ENCODE measurements at regions not wholly inside any gene's neighbourhood (a gene's known extent, or its start where the extent isn't known, plus 50 kb on each side); places are given as distances from the start of the nearest gene placed in this dataset.

- TF ChIP-seq NFYB (IDR thresholded peaks at IDR 0.05; ENCODE audit: extremely low read depth, insufficient read length) = no peak
These were observed 247.5 kb downstream of the BCOR start (continued) for GRCh38 chrX:39850209-39850608.

- Histone ChIP-seq H3K27me3 (ENCODE audit: control insufficient read depth in 2 of 2, insufficient read depth in 2 of 2, low read length in 2 of 2) (no peaks in the 10 kb centered on the region), H3K79me2 (ENCODE audit: control insufficient read depth, insufficient read depth, low read length) (no peaks in the 10 kb centered on the region; the same call in 2 of the 3 replicates), H3K9ac (ENCODE audit: insufficient read depth in 1 of 2, low read depth in 2 of 2, low read length in 2 of 2) (peak overlapping the region in 1 of 2 experiments; percentile 47; a peak in 3 of 4 replicates), H3K27ac (ENCODE audit: extremely low read depth, low read depth, low read length) (peak overlapping the region; percentile 68), H3K4me1 (replicated peaks in 1 of 2; ENCODE audit: control insufficient read depth in 2 of 2, insufficient read depth in 2 of 2, low read length in 2 of 2) (peaks cover 24 to 64% of the 10 kb centered on the region in 2 experiments), H3K4me2 (ENCODE audit: insufficient read depth, low read length) (peak overlapping the region; percentile 71), H2AFZ (ENCODE audit: low read depth, low read length) (peak overlapping the region; percentile 48), H3K9me1 (ENCODE audit: control insufficient read depth, insufficient read depth, low read length) (no peaks in the 10 kb centered on the region), H3K9me3 (replicated peaks; ENCODE audit: control insufficient read depth, insufficient read depth, low read depth, low read length) (no peaks in the 10 kb centered on the region), H3K4me3 (no peak overlapping the region), H3K36me3 (ENCODE audit: control insufficient read depth, insufficient read depth, low read length) (no peaks in the 10 kb centered on the region), H4K20me1 (replicated peaks; ENCODE audit: control insufficient read depth, insufficient read depth, low read length) (no peaks in the 10 kb centered on the region)
- 7% methylated on average over 2 of the region's 3 CpGs for WGBS (ENCODE audit: insufficient coverage, low coverage, missing lambda C conversion rate)
- FAIRE-seq (peak; percentile 95), ATAC-seq (peak; percentile 89), DNase-seq (ENCODE audit: extremely low read depth in 1 of 4, low spot score in 3 of 4) (peak; percentile 75 to 90 (median 82))
- ChIA-PET POLR2A (interaction anchor here (0.6 kb wide), 1 partner anchor 160 kb away, joined by 3 read pairs; no protein-coding TSS in a partner anchor), CTCF (ENCODE audit: low intra/inter-chr PET ratio) (no interaction called here)
- no TSS peak for BruUV-seq (replicated peaks)
- in situ Hi-C loops (cut with MboI) (no loop called here), intact Hi-C loops (cut with micrococcal nuclease) (loop anchor here (10.0 kb wide), 1 partner anchor 116 kb away; no protein-coding TSS in a partner anchor)
- TF ChIP-seq TBL1XR1 (IDR thresholded peaks at IDR 0.05; ENCODE audit: low read length in 2 of 2) (peak; percentile 38 to 80; a peak in 2 of 4 replicates), ETV5 (CRISPR knock-in tag; IDR thresholded peaks at IDR 0.05; ENCODE audit: low read depth) (peak; percentile 98), GABPA (tag; conservative IDR thresholded peaks at IDR 0.05; ENCODE audit: low read depth) (peak; percentile 79), HMBOX1 (IDR thresholded peaks at IDR 0.05) (peak; percentile 55; the same call in 1 of the 2 replicates), KLF16 (IDR thresholded peaks at IDR 0.05) (peak; percentile 74; the same call in 1 of the 2 replicates), KDM1A (IDR thresholded peaks at IDR 0.05) (peak; percentile 54 to 67; a peak in 3 of 4 replicates), GABPB1 (CRISPR knock-in tag; IDR thresholded peaks at IDR 0.05) (0 out of 2 replicates have a peak, but pooled peaks have one; percentile 15), TRIM24 (IDR thresholded peaks at IDR 0.05) (peak; percentile 67 to 84), ARID3A (IDR thresholded peaks at IDR 0.05; ENCODE audit: borderline replicate concordance, low read depth, low read length) (peak; percentile 26; the same call in 1 of the 2 replicates), ZNF644 (tag; IDR thresholded peaks at IDR 0.05; ENCODE audit: low read depth) (no peak), ZEB2 (IDR thresholded peaks at IDR 0.05) (peak; percentile 25; the same call in 1 of the 2 replicates), GATAD2B (IDR thresholded peaks at IDR 0.05; ENCODE audit: borderline replicate concordance) (peak; percentile 34; the same call in 1 of the 2 replicates), HDAC3 (IDR thresholded peaks at IDR 0.05; ENCODE audit: borderline replicate concordance, partially characterized antibody) (peak; percentile 87), ZNF282 (CRISPR knock-in tag; IDR thresholded peaks at IDR 0.05) (no peak), EP300 (IDR thresholded peaks at IDR 0.05; ENCODE audit: low read length) (peak; percentile 91), ZNF217 (CRISPR knock-in tag; IDR thresholded peaks at IDR 0.05) (no peak), CBX3 (IDR thresholded peaks at IDR 0.05; ENCODE audit: borderline replicate concordance in 1 of 2, low read length in 2 of 2) (peak in 1 of 2 experiments; percentile 47; a peak in 1 of 3 replicates), CCNT2 (IDR thresholded peaks at IDR 0.05; ENCODE audit: borderline replicate concordance, extremely low read depth, insufficient read length, low read depth, low read length) (peak; percentile 22), FOXK2 (conservative IDR thresholded peaks at IDR 0.05 in 1 of 2, IDR thresholded peaks at IDR 0.05 in 1 of 2; ENCODE audit: low read depth in 2 of 2) (peak; percentile 32 to 55; a peak in 3 of 4 replicates)
These were observed 247.1 kb downstream of the BCOR start for GRCh38 chrX:39850630-39851152.
